ENCODE measurements at regions not wholly inside any gene's neighbourhood (a gene's known extent, or its start where the extent isn't known, plus 50 kb on each side); places are given as distances from the start of the nearest gene placed in this dataset.

GRCh38 chr10:60654813-60655464 lies 123.3 kb upstream of the CDK1 start:
- intact Hi-C loops (cut with DNase I; ENCODE audit: low total_unique reads), result no loop called here
- H3K27ac ChIP-seq, result no peak overlapping the region
- H3K27me3 ChIP-seq, result no peaks in the 10 kb centered on the region
- H3K4me1 ChIP-seq, result no peaks in the 10 kb centered on the region
- no peak for TF ChIP-seq CTCF (IDR thresholded peaks at IDR 0.05)
- no peak for TF ChIP-seq POLR2A (IDR thresholded peaks at IDR 0.05)
- DNase-seq, result no peak
- no peaks in the 10 kb centered on the region for H3K9me3 ChIP-seq
- no peaks in the 10 kb centered on the region for H3K36me3 ChIP-seq
- no peak overlapping the region for H3K4me3 ChIP-seq

GRCh38 chr10:60652628-60653027 lies 125.7 kb upstream of the CDK1 start:
- no peaks in the 10 kb centered on the region for H3K36me3 ChIP-seq
- no peaks in the 10 kb centered on the region for H3K4me1 ChIP-seq
- intact Hi-C loops (cut with DNase I; ENCODE audit: low total_unique reads), result no loop called here
- no peak overlapping the region for H3K4me3 ChIP-seq
- no peak overlapping the region for H3K27ac ChIP-seq
- DNase-seq, result no peak
- no peaks in the 10 kb centered on the region for H3K9me3 ChIP-seq
- no peaks in the 10 kb centered on the region for H3K27me3 ChIP-seq
- TF ChIP-seq CTCF (IDR thresholded peaks at IDR 0.05), result no peak
- TF ChIP-seq POLR2A (IDR thresholded peaks at IDR 0.05), result no peak

- Histone ChIP-seq H3K27me3 (no peaks in the 10 kb centered on the region), H3K4me3 (no peak overlapping the region), H3K9me3 (no peaks in the 10 kb centered on the region), H3K4me1 (no peaks in the 10 kb centered on the region), H3K36me3 (no peaks in the 10 kb centered on the region), H3K27ac (no peak overlapping the region)
- intact Hi-C loops (cut with DNase I; ENCODE audit: low total_unique reads), result no loop called here
- no peak for DNase-seq
- TF ChIP-seq CTCF (IDR thresholded peaks at IDR 0.05) (no peak), POLR2A (IDR thresholded peaks at IDR 0.05) (no peak)
Observed at GRCh38 chr10:60650378-60650800, 127.9 kb upstream of the CDK1 start.

- no peak overlapping the region for H3K4me3 ChIP-seq
- no peaks in the 10 kb centered on the region for H3K27me3 ChIP-seq
- no peaks in the 10 kb centered on the region for H3K4me1 ChIP-seq
- intact Hi-C loops (cut with DNase I; ENCODE audit: low total_unique reads), result no loop called here
- no peak overlapping the region for H3K27ac ChIP-seq
- H3K9me3 ChIP-seq, result no peaks in the 10 kb centered on the region
- DNase-seq, result no peak
- TF ChIP-seq CTCF (IDR thresholded peaks at IDR 0.05) (no peak), POLR2A (IDR thresholded peaks at IDR 0.05) (no peak)
- no peaks in the 10 kb centered on the region for H3K36me3 ChIP-seq
Observed at GRCh38 chr10:60649485-60650377, 128.5 kb upstream of the CDK1 start.

GRCh38 chr10:60648761-60649160 lies 129.5 kb upstream of the CDK1 start:
- H3K27me3 ChIP-seq, result no peaks in the 10 kb centered on the region
- no peak for TF ChIP-seq POLR2A (IDR thresholded peaks at IDR 0.05)
- TF ChIP-seq CTCF (IDR thresholded peaks at IDR 0.05), result no peak
- intact Hi-C loops (cut with DNase I; ENCODE audit: low total_unique reads), result no loop called here
- H3K4me1 ChIP-seq, result no peaks in the 10 kb centered on the region
- no peak overlapping the region for H3K27ac ChIP-seq
- H3K36me3 ChIP-seq, result no peaks in the 10 kb centered on the region
- no peak overlapping the region for H3K4me3 ChIP-seq
- no peaks in the 10 kb centered on the region for H3K9me3 ChIP-seq
- DNase-seq, result no peak
